Stimulated activated CD8-positive, alpha-beta memory T cell treated with anti-CD3 and anti-CD28 coated beads, Interleukin-4, amount 100 ng/mL, for 4 hours (primary cell): ENCODE measurements at regions not wholly inside any gene's neighbourhood (a gene's known extent, or its start where the extent isn't known, plus 50 kb on each side); places are given as distances from the start of the nearest gene placed in this dataset.
"Not testable (repeated sequence)": the region's sequence is repeated elsewhere in the genome, so short reads cannot be mapped to it uniquely, and the experiment has no call there.

Experiments
- DNase-seq, 2 donors: peaks; one replicate each; pipeline ENCODE4 v3.0.0-alpha.2; 2020; ENCODE audit warnings: low read depth in 2 of 2, low spot score in 1 of 2

- no peak for DNase-seq
These were observed 291.8 kb upstream of the DAB2 start for GRCh38 chr5:39716532-39717028.

DNA sequence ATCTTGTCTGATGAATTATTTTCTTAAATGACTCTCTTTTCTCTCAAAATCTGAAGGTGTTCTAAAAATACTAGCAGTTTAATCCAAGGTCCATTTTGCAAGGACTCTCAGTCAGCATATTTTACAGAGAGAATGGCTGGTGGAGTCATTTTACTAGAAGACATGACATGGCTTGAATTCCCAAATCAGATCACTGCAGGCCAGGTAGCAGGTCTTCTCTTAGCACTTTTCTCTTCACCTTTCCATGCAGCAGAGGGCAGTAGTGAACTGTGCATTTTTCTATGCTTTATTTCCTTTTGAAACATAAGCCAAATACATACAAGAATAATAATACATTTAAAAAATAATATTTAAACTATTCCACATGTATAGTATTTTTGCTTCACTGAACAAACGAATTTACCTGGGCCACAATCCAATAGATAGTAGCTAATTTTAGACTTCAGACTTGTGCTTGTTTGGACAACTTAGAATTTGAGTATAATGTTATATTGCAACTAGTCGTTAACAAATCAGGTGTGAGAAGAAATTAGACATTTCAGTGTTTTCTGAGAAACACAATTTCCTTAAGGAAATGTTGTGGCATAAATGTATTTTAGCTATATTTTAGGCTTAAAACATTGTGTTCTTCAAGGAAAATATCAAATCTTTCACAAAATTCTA is 289.4 kb upstream of the DAB2 start:
- DNase-seq, result no peak

DNA sequence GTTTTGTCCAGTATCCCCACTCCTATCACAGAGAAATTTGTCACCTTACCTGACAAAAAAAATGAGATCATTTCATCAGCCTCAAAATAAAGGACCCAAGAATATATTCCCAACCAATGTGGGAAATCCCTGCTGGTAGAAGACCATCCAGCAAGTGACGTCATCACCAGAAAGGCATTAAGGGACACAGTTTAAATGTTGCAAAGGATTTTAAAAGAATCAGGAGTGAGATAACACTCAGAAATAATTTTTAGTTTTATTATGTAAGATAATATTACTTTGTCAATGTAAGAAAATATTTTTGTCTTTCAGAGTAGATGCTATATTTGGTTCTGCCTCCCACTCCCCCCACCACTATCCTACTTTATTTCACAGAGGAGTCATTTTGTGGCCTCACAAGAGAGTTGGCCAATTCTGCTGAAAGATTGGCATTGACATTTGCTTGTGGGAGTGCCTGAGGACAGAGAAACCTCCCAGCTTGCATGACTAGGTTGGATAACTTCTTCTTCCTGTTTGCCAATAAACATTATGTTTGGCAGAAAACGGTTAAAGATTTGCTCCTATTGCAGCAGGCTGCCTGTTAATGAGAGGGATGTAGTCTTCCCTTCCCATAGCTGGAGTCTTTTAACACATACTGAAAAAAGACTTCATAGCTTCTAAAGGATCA is 288.6 kb upstream of the DAB2 start:
- no peak for DNase-seq

DNA sequence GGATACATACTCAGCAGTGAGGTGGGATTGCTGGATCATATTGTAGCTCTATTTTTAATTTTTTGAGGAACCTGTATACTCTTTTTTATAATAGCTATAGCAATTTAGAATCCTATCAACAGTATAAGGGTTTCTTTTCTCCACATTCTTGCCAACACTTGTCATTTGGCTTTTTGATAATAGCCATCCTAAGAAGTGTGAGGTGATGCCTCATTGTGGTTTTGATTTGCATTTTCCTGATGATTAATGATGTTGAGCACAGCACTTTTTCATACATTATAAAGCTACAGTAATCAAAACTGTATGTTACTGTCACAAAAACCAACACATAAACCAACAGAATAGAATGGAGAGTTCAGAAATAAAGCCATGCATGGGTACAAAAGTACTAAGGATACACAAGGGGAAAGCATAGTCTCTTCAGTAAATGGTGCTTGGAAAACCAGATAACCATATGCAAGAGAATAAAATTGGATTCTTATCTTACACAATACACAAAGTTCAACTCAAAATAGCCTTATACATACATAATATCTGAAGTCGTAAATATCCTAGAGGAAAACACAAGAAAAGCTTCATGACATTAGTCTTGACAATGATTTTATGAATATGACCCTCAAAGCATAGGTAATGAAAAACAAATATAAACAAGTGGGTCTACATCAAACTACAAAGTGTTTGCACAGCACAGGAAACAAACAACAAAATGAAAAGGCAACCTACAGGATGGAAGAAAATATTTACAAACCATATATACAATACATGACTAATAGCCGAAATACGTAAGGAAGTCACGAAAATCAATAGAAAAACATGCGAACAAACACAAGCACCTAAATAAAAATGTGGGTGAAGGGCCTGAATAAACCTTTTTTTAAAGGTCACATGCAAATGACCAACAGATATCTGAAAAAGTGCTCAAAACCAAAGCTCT is 287.8 kb upstream of the DAB2 start:
- DNase-seq, result no peak

- DNase-seq, result no peak
These were observed 287.0 kb upstream of the DAB2 start for GRCh38 chr5:39711821-39712220.

DNA sequence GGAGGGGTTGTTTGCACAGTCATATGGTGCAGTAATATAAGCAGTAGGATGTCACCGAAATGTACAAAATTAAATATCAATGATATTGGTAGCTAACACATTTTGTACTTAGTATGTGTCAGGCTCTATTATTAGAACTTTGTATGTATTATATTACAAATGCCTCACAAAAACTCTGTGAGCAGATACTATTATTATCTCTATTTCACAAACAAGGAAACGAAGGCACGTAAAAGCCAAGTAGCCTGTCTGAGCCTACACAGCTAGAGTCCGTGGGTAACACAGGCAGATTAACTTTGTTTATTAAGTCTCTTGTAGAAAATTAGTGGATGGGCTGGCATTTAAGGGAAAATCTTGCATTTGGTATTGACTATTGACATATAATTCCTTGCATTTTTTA is 284.3 kb upstream of the DAB2 start:
- no peak for DNase-seq

GRCh38 chr5:39702928-39703327 is 278.1 kb upstream of the DAB2 start:
- DNase-seq, result no peak

GRCh38 chr5:39700523-39700922 is 275.7 kb upstream of the DAB2 start:
- no peak for DNase-seq

DNA sequence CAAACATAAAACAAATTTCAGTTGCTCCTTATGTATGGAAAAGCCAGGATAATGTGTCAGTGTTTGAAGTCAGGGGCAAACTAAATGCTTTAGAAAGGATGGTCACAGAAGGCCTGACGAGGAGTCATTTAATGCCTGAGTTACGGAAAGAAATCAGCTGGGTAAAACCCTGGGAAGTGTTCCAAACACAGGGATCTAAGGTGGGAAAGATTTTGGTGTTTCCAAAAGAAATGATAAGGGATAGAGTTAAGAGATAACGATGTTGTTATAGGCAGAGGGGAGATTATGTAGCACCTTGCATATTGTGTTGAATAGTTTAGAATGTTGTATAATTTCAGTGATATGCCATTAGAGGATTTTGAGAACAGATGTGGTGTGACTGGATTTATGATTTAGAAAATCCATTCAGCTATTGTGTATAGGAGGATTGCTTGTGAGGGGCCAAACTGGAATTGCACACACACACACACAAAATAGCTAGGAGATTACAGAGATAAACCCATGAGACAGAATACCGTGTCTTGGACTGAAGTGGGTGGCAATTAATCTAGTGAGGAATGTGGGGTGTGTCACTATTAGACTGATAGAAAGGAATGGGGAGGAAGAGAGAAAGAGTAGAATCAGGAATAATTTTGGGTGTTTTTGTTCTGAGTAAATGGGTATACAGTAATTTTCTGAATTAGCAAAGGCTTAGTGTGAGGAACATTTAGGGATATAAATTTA is 274.2 kb upstream of the DAB2 start:
- no peak for DNase-seq

DNA sequence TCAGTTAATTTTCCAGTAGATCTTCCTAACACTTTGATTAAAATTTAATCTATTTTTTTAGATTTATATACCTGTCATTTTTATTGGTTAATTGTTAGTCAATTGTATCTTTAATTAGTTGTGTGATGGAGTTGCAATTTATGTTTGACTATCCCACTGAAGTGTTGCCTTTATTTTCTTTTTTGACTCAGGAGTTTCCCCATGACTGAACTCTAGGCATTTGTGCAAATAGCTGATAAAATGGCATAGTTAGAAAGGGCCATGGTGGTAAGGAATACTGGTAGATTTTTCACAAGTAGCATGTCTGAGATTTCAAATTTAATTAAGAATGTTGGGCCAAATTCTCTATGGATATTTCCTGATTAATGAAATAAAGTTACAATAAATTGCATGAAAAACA is 273.1 kb upstream of the DAB2 start:
- DNase-seq, result no peak

- DNase-seq, result no peak
These were observed 272.1 kb upstream of the DAB2 start for GRCh38 chr5:39696672-39697398.

DNA sequence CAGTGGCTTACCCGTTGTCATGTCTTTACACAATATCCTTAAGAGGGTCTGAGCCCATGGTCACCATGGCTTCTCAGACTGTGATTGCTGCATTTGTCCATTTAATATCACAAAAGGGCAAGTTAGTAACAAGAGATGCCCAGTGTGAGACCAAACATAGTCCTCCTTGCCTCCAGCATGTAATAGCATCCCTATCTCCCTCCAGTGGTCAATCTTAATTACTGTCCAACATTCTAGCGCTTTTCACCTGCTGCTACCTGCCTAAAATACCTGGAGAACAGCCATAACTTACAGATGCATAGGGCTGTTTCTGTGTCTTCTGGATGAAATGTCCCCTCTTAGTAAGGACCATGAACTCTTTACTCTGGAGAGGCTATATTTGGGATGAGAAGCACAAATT is 267.2 kb upstream of the DAB2 start:
- DNase-seq, result no peak

DNA sequence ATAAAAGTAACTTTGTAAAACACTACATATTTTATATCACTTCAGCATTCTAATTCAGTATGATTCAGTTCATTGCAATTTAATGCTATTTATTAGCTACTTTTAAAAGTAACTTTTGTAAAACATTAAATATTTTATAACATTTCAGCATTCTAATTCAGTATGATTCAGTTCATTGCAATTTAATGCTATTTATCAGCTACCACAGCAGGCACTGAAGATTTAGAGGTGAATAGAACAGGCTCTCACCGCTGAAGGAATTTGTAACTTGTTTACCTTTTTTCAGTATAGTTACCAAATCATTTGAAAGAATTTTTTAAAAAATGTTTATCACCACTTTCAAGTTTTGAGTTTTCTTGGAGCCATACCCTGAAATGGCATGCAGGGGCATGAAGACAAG is 266.4 kb upstream of the DAB2 start:
- DNase-seq, result no peak

DNA sequence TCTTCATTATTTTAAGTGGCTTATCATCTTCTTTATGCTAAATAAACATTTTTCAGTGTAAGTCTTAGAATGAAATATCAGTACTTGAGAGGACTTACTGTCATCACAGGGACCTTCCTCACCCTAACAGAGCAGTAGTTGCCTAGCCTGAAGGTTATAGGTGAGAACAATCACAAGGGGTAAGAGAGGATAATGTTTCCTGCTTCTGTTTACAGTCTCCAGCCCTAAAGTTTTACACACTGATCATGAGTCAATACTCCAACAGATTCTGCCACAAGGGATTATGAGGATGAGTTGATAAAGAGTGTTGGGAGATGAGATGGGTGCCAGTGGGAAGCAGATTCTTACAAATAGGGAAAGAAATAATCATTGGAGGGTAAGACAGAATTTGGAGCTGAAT is 265.1 kb upstream of the DAB2 start:
- DNase-seq, result no peak

DNA sequence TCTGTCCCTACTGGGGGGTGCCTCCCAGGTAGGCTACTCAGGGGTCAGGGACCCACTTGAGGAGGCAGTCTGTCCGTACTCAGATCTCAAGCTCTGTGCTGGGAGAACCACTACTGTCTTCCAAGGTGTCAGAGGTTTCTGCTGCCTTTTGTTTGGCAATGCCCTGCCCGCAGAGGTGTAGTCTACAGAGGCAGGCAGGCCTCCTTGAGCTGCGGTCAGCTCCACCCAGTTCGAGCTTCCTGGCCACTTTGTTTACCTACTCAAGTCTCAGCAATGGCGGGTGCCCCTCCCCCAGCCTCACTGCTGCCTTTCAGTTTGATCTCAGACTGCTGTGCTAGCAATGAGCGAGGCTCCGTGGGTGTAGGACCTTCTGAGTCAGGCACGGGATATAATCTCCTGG is 263.1 kb upstream of the DAB2 start:
- not testable (repeated sequence) for DNase-seq

- no peak for DNase-seq
These were observed 255.4 kb upstream of the DAB2 start for GRCh38 chr5:39680213-39680612.

- DNase-seq, result no peak
These were observed 253.8 kb upstream of the DAB2 start for GRCh38 chr5:39678534-39678933.

- DNase-seq, result no peak
These were observed 250.9 kb upstream of the DAB2 start for GRCh38 chr5:39675676-39676075.

GRCh38 chr5:39674209-39675082 is 249.7 kb upstream of the DAB2 start:
- no peak for DNase-seq

DNA sequence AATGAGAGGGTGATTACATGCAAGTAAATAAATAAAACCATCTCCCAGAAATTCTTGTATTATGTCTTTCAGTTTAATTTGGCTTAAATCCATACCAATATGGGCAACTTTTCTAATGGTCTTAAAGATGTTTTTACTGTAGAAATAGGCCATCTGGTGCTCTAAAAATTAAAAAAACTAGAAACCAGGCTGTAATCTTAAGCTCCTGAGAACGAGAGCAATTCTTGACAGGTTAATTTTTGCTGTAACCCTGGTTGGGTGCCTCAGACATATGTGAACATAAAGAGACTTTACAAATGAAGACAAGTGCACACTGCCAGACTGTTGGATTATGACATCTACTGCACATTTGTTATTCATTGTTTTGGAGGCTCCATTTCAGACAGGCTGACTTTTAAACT is 246.8 kb upstream of the DAB2 start:
- no peak for DNase-seq
